LNCaP clone FGC (cell line): ENCODE measurements at regions not wholly inside any gene's neighbourhood (a gene's known extent, or its start where the extent isn't known, plus 50 kb on each side); places are given as distances from the start of the nearest gene placed in this dataset.

Source experiments
- DNase-seq: peaks from one replicate; pipeline ENCODE4 v3.0.0-alpha.2; 2011; ENCODE audit warnings: low read depth
- H3K4me3 ChIP-seq: 2 replicates; pipeline ENCODE4 v1.5.1; 2011; ENCODE audit warnings: mild to moderate bottlenecking, low read depth, low read length, control low read depth
- CTCF ChIP-seq: IDR thresholded peaks from 2 replicates; pipeline ENCODE4 v1.5.1; 2012; ENCODE audit warnings: mild to moderate bottlenecking; ENCODE audit not compliant: control insufficient read depth, insufficient read depth; ENCODE audit errors: extremely low read depth

GRCh38 chr20:4076671-4077070 is 61.3 kb upstream of the RNF24 start:
- no peak overlapping the region for H3K4me3 ChIP-seq
- DNase-seq = no peak
- TF ChIP-seq CTCF = no peak

DNA sequence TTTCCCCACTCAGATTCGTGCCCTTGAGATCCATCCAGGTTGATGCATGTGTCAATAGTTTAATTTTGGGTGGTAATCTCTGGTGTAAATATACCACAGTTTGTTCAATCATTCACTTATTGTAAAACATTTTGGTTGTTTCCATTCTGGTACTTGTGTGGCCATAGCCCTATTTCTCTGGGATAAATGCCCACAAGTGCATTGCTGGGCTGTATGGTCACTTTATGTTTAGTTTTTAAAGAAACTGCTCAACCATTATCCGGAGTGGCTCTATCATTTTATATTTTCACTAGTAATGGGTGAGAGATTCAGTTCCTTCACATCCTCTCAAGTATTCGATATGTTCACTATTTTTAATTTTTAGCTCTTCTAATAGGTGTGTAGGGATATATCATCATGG is 60.7 kb upstream of the RNF24 start:
- no peak for DNase-seq
- H3K4me3 ChIP-seq = no peak overlapping the region
- TF ChIP-seq CTCF = no peak

GRCh38 chr20:4074877-4075455 is 59.6 kb upstream of the RNF24 start:
- H3K4me3 ChIP-seq = no peak overlapping the region
- no peak for DNase-seq
- TF ChIP-seq CTCF = no peak

- no peak overlapping the region for H3K4me3 ChIP-seq
- no peak for DNase-seq
- no peak for TF ChIP-seq CTCF
Measured at GRCh38 chr20:4073852-4074741, 58.7 kb upstream of the RNF24 start.

GRCh38 chr20:4071178-4071693 is 55.9 kb upstream of the RNF24 start:
- TF ChIP-seq CTCF = no peak
- no peak for DNase-seq
- H3K4me3 ChIP-seq = no peak overlapping the region

DNA sequence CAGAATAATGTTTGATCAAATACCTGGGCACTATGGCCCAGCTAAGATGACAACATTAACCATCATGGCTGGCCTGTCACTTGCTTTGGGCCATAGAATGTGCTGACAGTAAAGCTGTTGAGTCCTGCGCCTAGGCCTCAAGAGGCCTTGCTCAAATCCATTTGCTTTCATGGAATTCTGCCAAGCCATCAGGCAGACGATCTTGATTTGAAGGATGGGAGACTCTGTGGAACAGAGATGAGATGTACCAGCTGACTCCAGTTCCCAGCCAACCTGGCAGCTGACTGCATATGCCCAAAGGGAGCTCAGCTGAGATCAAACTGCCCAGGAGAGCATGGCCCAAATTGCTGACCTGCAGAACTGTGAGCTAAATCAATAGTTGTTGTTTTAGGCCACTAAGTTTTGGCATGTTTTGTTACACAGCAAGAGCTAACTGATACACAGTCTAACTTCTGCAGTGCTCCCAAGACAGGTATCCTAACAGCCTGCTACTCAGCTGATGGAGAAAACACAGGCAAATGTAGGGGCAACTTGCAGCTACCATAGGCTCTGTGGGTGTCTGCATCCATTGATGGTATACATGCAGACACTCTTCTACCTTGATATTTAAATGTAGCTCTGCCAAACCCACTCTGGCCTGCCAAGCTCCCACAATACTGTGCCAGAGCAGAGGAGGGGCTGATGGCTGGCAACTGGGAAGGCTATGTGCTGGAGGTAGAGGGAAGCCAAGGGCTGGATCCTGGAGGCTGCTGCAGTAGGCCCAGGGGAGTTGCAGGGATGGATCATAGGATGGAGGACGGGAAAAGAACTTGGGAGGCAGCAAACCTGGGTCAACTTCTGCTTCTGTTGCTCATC is 55.2 kb upstream of the RNF24 start:
- no peak overlapping the region for H3K4me3 ChIP-seq
- DNase-seq = no peak
- no peak for TF ChIP-seq CTCF
